A673 (cell line): ENCODE measurements at regions not wholly inside any gene's neighbourhood (a gene's known extent, or its start where the extent isn't known, plus 50 kb on each side); places are given as distances from the start of the nearest gene placed in this dataset.

Experiments used
- CTCF ChIP-seq: fragments of 300-800, 200-600 bp; sonication (generic); conservative IDR thresholded peaks from 2 replicates; pipeline ENCODE4 v1.5.1; 2017; ENCODE audit warnings: low read depth, mild to moderate bottlenecking, antibody characterized with exemption, low read length, moderate library complexity, mixed read lengths
- EZH2 ChIP-seq: fragments of 200-600 bp; sonication (generic); IDR thresholded peaks from 2 replicates; pipeline ENCODE4 v1.6.1; 2017; ENCODE audit warnings: borderline replicate concordance, low read depth, mild to moderate bottlenecking, mixed read lengths, antibody characterized with exemption, low read length; ENCODE audit not compliant: poor library complexity, severe bottlenecking

DNA sequence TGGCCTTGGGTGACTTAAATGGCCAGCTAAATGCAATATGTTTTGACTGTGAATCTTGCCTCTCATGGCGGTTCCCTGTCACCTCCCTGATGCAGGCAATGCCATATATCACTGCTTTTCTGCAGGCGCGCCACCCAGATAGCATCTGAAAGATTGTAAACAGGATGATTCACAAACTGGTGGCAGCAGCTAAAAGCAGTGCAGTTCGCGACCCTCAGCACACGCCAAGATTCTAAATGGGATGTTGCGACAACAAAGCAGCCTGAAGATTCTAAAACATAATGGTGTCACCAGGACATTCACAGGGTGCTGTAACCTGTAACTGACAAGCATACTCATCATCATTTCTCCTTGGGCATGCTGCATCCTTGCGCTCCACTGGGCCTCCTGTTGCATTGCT, 440.4 kb upstream of the CADM1 start:
- TF ChIP-seq EZH2 (no peak), CTCF (no peak)
